H9 (cell line): ENCODE measurements at regions not wholly inside any gene's neighbourhood (a gene's known extent, or its start where the extent isn't known, plus 50 kb on each side); places are given as distances from the start of the nearest gene placed in this dataset.

Experiments used
- DNase-seq: peaks from one replicate; pipeline ENCODE4 v3.0.0-alpha.2; 2017
- H2AFZ ChIP-seq: one replicate; pipeline ENCODE4 v1.6.1; 2013; ENCODE audit warnings: mild to moderate bottlenecking, low read length, control low read depth, moderate library complexity
- H2AK5ac ChIP-seq: 2 replicates; pipeline ENCODE4 v1.6.1; 2013; ENCODE audit warnings: low read length, control low read depth, mixed read lengths; ENCODE audit not compliant: insufficient read length
- H2BK120ac ChIP-seq: one replicate; pipeline ENCODE4 v1.6.1; 2013; ENCODE audit warnings: low read depth, mild to moderate bottlenecking, low read length, control low read depth, inconsistent platforms; ENCODE audit not compliant: poor library complexity, severe bottlenecking
- H2BK12ac ChIP-seq: 2 replicates; pipeline ENCODE4 v1.6.1; 2013; ENCODE audit warnings: low read length, control low read depth, mixed read lengths, low read depth; ENCODE audit not compliant: insufficient read length
- H2BK15ac ChIP-seq: 2 replicates; pipeline ENCODE4 v1.6.1; 2013; ENCODE audit warnings: low read depth, low read length, control low read depth
- H2BK20ac ChIP-seq: one replicate; pipeline ENCODE4 v1.6.1; 2013; ENCODE audit warnings: low read depth, mild to moderate bottlenecking, low read length, control low read depth, inconsistent platforms; ENCODE audit not compliant: poor library complexity, severe bottlenecking
- H2BK5ac ChIP-seq: 2 replicates; pipeline ENCODE4 v1.6.1; 2013; ENCODE audit warnings: low read length, control low read depth, mixed read lengths; ENCODE audit not compliant: insufficient read length
- H3K14ac ChIP-seq: 2 replicates; pipeline ENCODE4 v1.6.1; 2013; ENCODE audit warnings: low read length, control low read depth; ENCODE audit not compliant: insufficient read depth
- H3K18ac ChIP-seq: 2 replicates; pipeline ENCODE4 v1.6.1; 2013; ENCODE audit warnings: low read depth, mild to moderate bottlenecking, mixed read lengths, low read length, control low read depth; ENCODE audit not compliant: insufficient read length
- H3K23ac ChIP-seq: 2 replicates; pipeline ENCODE4 v1.6.1; 2013; ENCODE audit warnings: low read length, control low read depth, mixed read lengths, low read depth; ENCODE audit not compliant: insufficient read length
- H3K23me2 ChIP-seq: 2 replicates; pipeline ENCODE4 v1.6.1; 2013; ENCODE audit warnings: low read depth, mild to moderate bottlenecking, mixed read lengths, low read length, control low read depth; ENCODE audit not compliant: insufficient read length, poor library complexity, severe bottlenecking
- H3K27ac ChIP-seq: 2 replicates; pipeline ENCODE4 v1.5.1; 2013; ENCODE audit warnings: low read length, control low read depth, mixed read lengths, low read depth; ENCODE audit not compliant: insufficient read length
- H3K27me3 ChIP-seq: 2 replicates; pipeline ENCODE4 v1.6.1; 2013; ENCODE audit warnings: low read length, control low read depth, inconsistent platforms; ENCODE audit not compliant: insufficient read depth
- H3K4ac ChIP-seq: 2 replicates; pipeline ENCODE4 v1.6.1; 2013; ENCODE audit warnings: low read depth, mild to moderate bottlenecking, control low read depth, inconsistent platforms, low read length, moderate library complexity
- H3K4me1 ChIP-seq: 2 replicates; pipeline ENCODE4 v1.6.1; 2013; ENCODE audit warnings: low read length, control low read depth, inconsistent platforms; ENCODE audit not compliant: insufficient read depth
- H3K4me2 ChIP-seq: 2 replicates; pipeline ENCODE4 v1.6.1; 2013; ENCODE audit warnings: low read length, control low read depth, mixed read lengths; ENCODE audit not compliant: insufficient read length, insufficient read depth
- H3K56ac ChIP-seq: 2 replicates; pipeline ENCODE4 v1.6.1; 2013; ENCODE audit warnings: low read depth, mild to moderate bottlenecking, mixed read lengths, low read length, control low read depth; ENCODE audit not compliant: insufficient read length
- H3K79me1 ChIP-seq: 2 replicates; pipeline ENCODE4 v1.6.1; 2013; ENCODE audit warnings: low read depth, mild to moderate bottlenecking, moderate library complexity, low read length, control low read depth, inconsistent platforms; ENCODE audit not compliant: insufficient read depth, poor library complexity, severe bottlenecking
- H3K79me2 ChIP-seq: 2 replicates; pipeline ENCODE4 v1.6.1; 2013; ENCODE audit warnings: low read length, control low read depth, inconsistent platforms; ENCODE audit not compliant: insufficient read depth
- H3K9ac ChIP-seq: 2 replicates; pipeline ENCODE4 v1.6.1; 2013; ENCODE audit warnings: low read length, control low read depth, mixed read lengths; ENCODE audit not compliant: insufficient read length; ENCODE audit errors: extremely low read depth
- H3K9me3 ChIP-seq: one replicate; pipeline ENCODE4 v1.6.1; 2013; ENCODE audit warnings: low read depth, low read length, inconsistent platforms; ENCODE audit not compliant: control insufficient read depth
- H3T11ph ChIP-seq: one replicate; pipeline ENCODE4 v1.6.1; 2013; ENCODE audit warnings: mild to moderate bottlenecking, low read length, control low read depth, inconsistent platforms
- H4K20me1 ChIP-seq: one replicate; pipeline ENCODE4 v1.6.1; 2013; ENCODE audit not compliant: control insufficient read depth, insufficient read length, insufficient read depth
- H4K5ac ChIP-seq: 2 replicates; pipeline ENCODE4 v1.6.1; 2013; ENCODE audit warnings: low read depth, mild to moderate bottlenecking, mixed read lengths, low read length, control low read depth; ENCODE audit not compliant: insufficient read length
- H4K8ac ChIP-seq: replicated peaks from 2 replicates; pipeline ENCODE4 v1.6.1; 2013; ENCODE audit warnings: low read length, control low read depth, mixed read lengths, low read depth; ENCODE audit not compliant: insufficient read length
- H4K91ac ChIP-seq: 2 replicates; pipeline ENCODE4 v1.6.1; 2013; ENCODE audit warnings: low read depth, mild to moderate bottlenecking, moderate library complexity, mixed read lengths, low read length, control low read depth; ENCODE audit not compliant: insufficient read length
- H3K27ac Mint-ChIP-seq, 3 experiments: 2 replicates in 2 of 3; 3 replicates in 1 of 3; pipeline ENCODE4 v1.8.0; 2020 to 2021; ENCODE audit warnings: mixed read lengths in 3 of 3, mild to moderate bottlenecking in 1 of 3, moderate library complexity in 1 of 3
- H3K27me3 Mint-ChIP-seq: 2 replicates; pipeline ENCODE4 v1.8.0; 2021; ENCODE audit warnings: low read depth, mild to moderate bottlenecking, moderate library complexity, mixed read lengths
- H3K36me3 Mint-ChIP-seq, 3 experiments: 2 replicates in 2 of 3; 3 replicates in 1 of 3; pipeline ENCODE4 v1.8.0; 2020 to 2021; ENCODE audit warnings: low read depth in 3 of 3, mixed read lengths in 3 of 3; ENCODE audit not compliant: insufficient read depth in 1 of 3
- H3K4me1 Mint-ChIP-seq, 2 experiments: 2 replicates each; pipeline ENCODE4 v1.8.0; 2020; ENCODE audit warnings: mixed read lengths in 2 of 2
- H3K4me3 Mint-ChIP-seq, 2 experiments: 2 replicates in 1 of 2; 3 replicates in 1 of 2; pipeline ENCODE4 v1.8.0; 2020 to 2021; ENCODE audit warnings: mild to moderate bottlenecking in 2 of 2, mixed read lengths in 2 of 2, moderate library complexity in 1 of 2
- H3K9me3 Mint-ChIP-seq, 2 experiments: 2 replicates in 1 of 2; 3 replicates in 1 of 2; pipeline ENCODE4 v1.8.0; 2020; ENCODE audit warnings: mild to moderate bottlenecking in 2 of 2, mixed read lengths in 2 of 2, moderate library complexity in 1 of 2
- WGBS: extraction: QIAGEN DNeasy Blood & Tissue Kit; methylation state at CpG from one replicate; pipeline ENCODE4 v1.1.7; 2013; ENCODE audit warnings: missing lambda C conversion rate, low lambda C conversion rate, mixed read lengths; ENCODE audit not compliant: insufficient read length; ENCODE audit errors: extremely low coverage; 5-methylcytosine and 5-hydroxymethylcytosine counted together
- TF ChIP-seq, protein P1 (sequence below): fragments of 200-600 bp; sonication (generic); conservative IDR thresholded peaks from 3 replicates; pipeline ENCODE4 v1.8.0; 2021; ENCODE audit warnings: antibody characterized with exemption, mild to moderate bottlenecking

DNA sequence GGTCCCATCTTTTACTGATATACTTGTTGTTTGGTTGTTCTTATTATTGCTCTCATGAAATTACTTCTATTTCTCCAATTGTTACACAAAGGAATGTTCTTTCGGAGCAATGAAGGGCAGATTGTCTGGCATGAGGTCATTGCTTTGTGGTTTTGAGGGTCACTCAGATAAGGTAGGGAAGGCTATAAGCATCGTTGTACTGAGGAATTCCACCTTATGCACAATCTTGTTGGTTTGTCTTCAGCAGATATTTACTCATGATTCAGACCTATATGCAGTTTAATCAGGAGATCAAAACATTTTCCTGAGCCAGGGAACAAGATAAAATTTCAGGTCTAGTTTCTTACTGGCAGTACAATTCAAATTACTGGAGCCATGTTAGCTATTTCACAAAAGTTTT is 163.0 kb upstream of the SPHKAP start:
- no peaks in the 10 kb centered on the region for H3K79me2 ChIP-seq
- H2AFZ ChIP-seq: no peak overlapping the region
- no peak overlapping the region for H3K56ac ChIP-seq
- H3T11ph ChIP-seq: no peak overlapping the region
- H3K27me3 Mint-ChIP-seq: no peaks in the 10 kb centered on the region
- no peak overlapping the region for H4K91ac ChIP-seq
- H3K79me1 ChIP-seq: no peaks in the 10 kb centered on the region
- H4K20me1 ChIP-seq: no peaks in the 10 kb centered on the region
- no peak overlapping the region for H2BK120ac ChIP-seq
- H3K36me3 Mint-ChIP-seq: no peaks in the 10 kb centered on the region; a peak in 1 of 7 replicates
- no peaks in the 10 kb centered on the region for H3K23me2 ChIP-seq
- no peaks in the 10 kb centered on the region for H3K9me3 ChIP-seq
- H2BK5ac ChIP-seq: no peak overlapping the region
- no peak overlapping the region for H3K4me2 ChIP-seq
- no peak overlapping the region for H2AK5ac ChIP-seq
- no peak overlapping the region for H3K23ac ChIP-seq
- H2BK15ac ChIP-seq: no peak overlapping the region
- no peak for DNase-seq
- no peak overlapping the region for H3K4me3 Mint-ChIP-seq
- no CpG with 5 or more reads among the region's 2 CpGs for WGBS
- H3K4me1 ChIP-seq: no peaks in the 10 kb centered on the region
- no peak overlapping the region for H3K9ac ChIP-seq
- H4K5ac ChIP-seq: no peak overlapping the region
- TF ChIP-seq, protein P1, sequence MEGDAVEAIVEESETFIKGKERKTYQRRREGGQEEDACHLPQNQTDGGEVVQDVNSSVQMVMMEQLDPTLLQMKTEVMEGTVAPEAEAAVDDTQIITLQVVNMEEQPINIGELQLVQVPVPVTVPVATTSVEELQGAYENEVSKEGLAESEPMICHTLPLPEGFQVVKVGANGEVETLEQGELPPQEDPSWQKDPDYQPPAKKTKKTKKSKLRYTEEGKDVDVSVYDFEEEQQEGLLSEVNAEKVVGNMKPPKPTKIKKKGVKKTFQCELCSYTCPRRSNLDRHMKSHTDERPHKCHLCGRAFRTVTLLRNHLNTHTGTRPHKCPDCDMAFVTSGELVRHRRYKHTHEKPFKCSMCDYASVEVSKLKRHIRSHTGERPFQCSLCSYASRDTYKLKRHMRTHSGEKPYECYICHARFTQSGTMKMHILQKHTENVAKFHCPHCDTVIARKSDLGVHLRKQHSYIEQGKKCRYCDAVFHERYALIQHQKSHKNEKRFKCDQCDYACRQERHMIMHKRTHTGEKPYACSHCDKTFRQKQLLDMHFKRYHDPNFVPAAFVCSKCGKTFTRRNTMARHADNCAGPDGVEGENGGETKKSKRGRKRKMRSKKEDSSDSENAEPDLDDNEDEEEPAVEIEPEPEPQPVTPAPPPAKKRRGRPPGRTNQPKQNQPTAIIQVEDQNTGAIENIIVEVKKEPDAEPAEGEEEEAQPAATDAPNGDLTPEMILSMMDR: no peak
- H3K27ac Mint-ChIP-seq: no peak overlapping the region
- no peaks in the 10 kb centered on the region for H3K27me3 ChIP-seq
- no peak overlapping the region for H4K8ac ChIP-seq
- no peak overlapping the region for H3K4ac ChIP-seq
- no peak overlapping the region for H3K27ac ChIP-seq
- no peak overlapping the region for H2BK20ac ChIP-seq
- no peaks in the 10 kb centered on the region for H3K4me1 Mint-ChIP-seq
- H3K9me3 Mint-ChIP-seq: peaks cover 7% of the 10 kb centered on the region in 2 experiments; a peak in 4 of 5 replicates
- no peak overlapping the region for H3K18ac ChIP-seq
- no peak overlapping the region for H3K14ac ChIP-seq
- no peak overlapping the region for H2BK12ac ChIP-seq
